Neural progenitor cell (in vitro differentiated cells): ENCODE measurements at regions not wholly inside any gene's neighbourhood (a gene's known extent, or its start where the extent isn't known, plus 50 kb on each side); places are given as distances from the start of the nearest gene placed in this dataset.

Experiments used
- DNase-seq: peaks from one replicate; pipeline ENCODE4 v3.0.0-alpha.2; 2016; ENCODE audit warnings: low spot score
- H2AFZ ChIP-seq: fragments of 200-600 bp; sonication (generic); replicated peaks from 2 replicates; pipeline ENCODE4 v1.6.1; 2016; ENCODE audit warnings: antibody characterized with exemption
- H3F3A ChIP-seq: fragments of 200-600 bp; sonication (generic); 2 replicates; pipeline ENCODE4 v1.6.1; 2016; ENCODE audit warnings: antibody characterized with exemption, low read depth
- H3K27ac ChIP-seq: fragments of 200-600 bp; sonication (generic); 2 replicates; pipeline ENCODE4 v1.5.1; 2016; ENCODE audit warnings: mild to moderate bottlenecking
- H3K27me3 ChIP-seq: fragments of 200-600 bp; sonication (generic); 2 replicates; pipeline ENCODE4 v1.6.1; 2016; ENCODE audit warnings: mild to moderate bottlenecking, moderate library complexity
- H3K36me3 ChIP-seq: fragments of 200-600 bp; sonication (generic); 2 replicates; pipeline ENCODE4 v1.5.1; 2016
- H3K4me1 ChIP-seq: fragments of 200-600 bp; sonication (generic); 2 replicates; pipeline ENCODE4 v1.6.1; 2016; ENCODE audit warnings: mixed run types
- H3K4me2 ChIP-seq: fragments of 200-600 bp; sonication (generic); 2 replicates; pipeline ENCODE4 v1.6.1; 2016
- H3K4me3 ChIP-seq: fragments of 200-600 bp; sonication (generic); 2 replicates; pipeline ENCODE4 v1.5.1; 2016
- H3K79me2 ChIP-seq: fragments of 200-600 bp; sonication (generic); 2 replicates; pipeline ENCODE4 v1.6.1; 2016; ENCODE audit warnings: low read depth
- H3K9ac ChIP-seq: fragments of 200-600 bp; sonication (generic); 2 replicates; pipeline ENCODE4 v1.6.1; 2016
- H3K9me3 ChIP-seq: fragments of 200-600 bp; sonication (generic); 2 replicates; pipeline ENCODE4 v1.5.1; 2016; ENCODE audit warnings: low read depth
- H4K20me1 ChIP-seq: fragments of 200-600 bp; sonication (generic); 2 replicates; pipeline ENCODE4 v1.6.1; 2016; ENCODE audit warnings: low read depth
- H3K27ac Mint-ChIP-seq: 3 replicates; pipeline ENCODE4 v1.8.0; 2021; ENCODE audit warnings: mixed read lengths
- H3K27me3 Mint-ChIP-seq: 2 replicates; pipeline ENCODE4 v1.8.0; 2022; ENCODE audit warnings: low read depth, mild to moderate bottlenecking, inconsistent platforms, moderate library complexity, mixed read lengths; ENCODE audit not compliant: insufficient read depth
- H3K36me3 Mint-ChIP-seq: 3 replicates; pipeline ENCODE4 v1.8.0; 2021; ENCODE audit warnings: mixed read lengths
- H3K4me1 Mint-ChIP-seq: 3 replicates; pipeline ENCODE4 v1.8.0; 2021; ENCODE audit warnings: mixed read lengths
- H3K4me3 Mint-ChIP-seq: 3 replicates; pipeline ENCODE4 v1.8.0; 2021; ENCODE audit warnings: mild to moderate bottlenecking, moderate library complexity, mixed read lengths
- H3K9me3 Mint-ChIP-seq: 3 replicates; pipeline ENCODE4 v1.8.0; 2020; ENCODE audit warnings: mixed read lengths
- CTCF ChIP-seq: fragments of 200-600 bp; sonication (generic); IDR thresholded peaks from 2 replicates; pipeline ENCODE4 v1.5.1; 2017; ENCODE audit warnings: antibody characterized with exemption, mild to moderate bottlenecking
- EZH2 ChIP-seq: fragments of 200-600 bp; sonication (generic); IDR thresholded peaks from 2 replicates; pipeline ENCODE4 v1.6.1; 2017; ENCODE audit warnings: antibody characterized with exemption, mild to moderate bottlenecking, moderate library complexity
- EZH2phosphoT487 ChIP-seq: fragments of 200-600 bp; sonication (generic); IDR thresholded peaks from 2 replicates; pipeline ENCODE4 v1.6.1; 2017; ENCODE audit warnings: antibody characterized with exemption

- Mint-ChIP-seq H3K4me1 (peaks cover 32% of the 10 kb centered on the region), H3K27me3 (no peaks in the 10 kb centered on the region), H3K36me3 (no peaks in the 10 kb centered on the region), H3K27ac (no peak overlapping the region), H3K9me3 (peaks cover 29% of the 10 kb centered on the region), H3K4me3 (no peak overlapping the region)
- Histone ChIP-seq H3K27ac (no peak overlapping the region), H3K9me3 (no peaks in the 10 kb centered on the region), H3K36me3 (no peaks in the 10 kb centered on the region), H3K4me3 (no peak overlapping the region), H3K9ac (no peak overlapping the region), H2AFZ (no peak overlapping the region), H3K4me1 (peaks cover 19% of the 10 kb centered on the region), H4K20me1 (peaks cover 13% of the 10 kb centered on the region), H3K4me2 (no peak overlapping the region), H3K79me2 (no peaks in the 10 kb centered on the region), H3F3A (peaks cover 21% of the 10 kb centered on the region), H3K27me3 (peaks cover 23% of the 10 kb centered on the region)
- TF ChIP-seq CTCF (no peak), EZH2 (no peak), EZH2phosphoT487 (no peak)
- no peak for DNase-seq
Observed at GRCh38 chr12:94039199-94039840, 109.1 kb upstream of the PLXNC1 start.

- H3F3A ChIP-seq, result peaks cover 21% of the 10 kb centered on the region
- peaks cover 13% of the 10 kb centered on the region for H4K20me1 ChIP-seq
- no peak overlapping the region for H3K27ac ChIP-seq
- Mint-ChIP-seq H3K9me3 (peaks cover 25% of the 10 kb centered on the region), H3K36me3 (no peaks in the 10 kb centered on the region), H3K27me3 (no peaks in the 10 kb centered on the region), H3K27ac (no peak overlapping the region), H3K4me1 (peaks cover 32% of the 10 kb centered on the region), H3K4me3 (no peak overlapping the region)
- DNase-seq, result no peak
- no peak overlapping the region for H3K4me3 ChIP-seq
- H3K9me3 ChIP-seq, result no peaks in the 10 kb centered on the region
- H3K9ac ChIP-seq, result no peak overlapping the region
- no peaks in the 10 kb centered on the region for H3K79me2 ChIP-seq
- H3K4me1 ChIP-seq, result peaks cover 19% of the 10 kb centered on the region
- no peak overlapping the region for H3K4me2 ChIP-seq
- H3K36me3 ChIP-seq, result no peaks in the 10 kb centered on the region
- H2AFZ ChIP-seq, result no peak overlapping the region
- H3K27me3 ChIP-seq, result peaks cover 28% of the 10 kb centered on the region
- no peak for TF ChIP-seq CTCF
- TF ChIP-seq EZH2, result no peak
- no peak for TF ChIP-seq EZH2phosphoT487
Observed at GRCh38 chr12:94039914-94040313, 108.5 kb upstream of the PLXNC1 start.

GRCh38 chr12:94041850-94042249 is 106.5 kb upstream of the PLXNC1 start:
- H3K36me3 ChIP-seq, result no peaks in the 10 kb centered on the region
- TF ChIP-seq EZH2 (no peak), CTCF (no peak), EZH2phosphoT487 (no peak)
- H3K4me3 ChIP-seq, result peak overlapping the region; percentile 4
- H3K27me3 Mint-ChIP-seq, result no peaks in the 10 kb centered on the region
- H3K36me3 Mint-ChIP-seq, result no peaks in the 10 kb centered on the region
- H3K27ac ChIP-seq, result no peak overlapping the region
- no peak overlapping the region for H2AFZ ChIP-seq
- H3F3A ChIP-seq, result peaks cover 21% of the 10 kb centered on the region
- H3K4me1 Mint-ChIP-seq, result peaks cover 32% of the 10 kb centered on the region
- peaks cover 19% of the 10 kb centered on the region for H3K4me1 ChIP-seq
- H3K27ac Mint-ChIP-seq, result peak overlapping the region; percentile 88
- H3K79me2 ChIP-seq, result no peaks in the 10 kb centered on the region
- H4K20me1 ChIP-seq, result peaks cover 13% of the 10 kb centered on the region
- H3K4me3 Mint-ChIP-seq, result peak overlapping the region; percentile 62
- H3K9me3 Mint-ChIP-seq, result peaks cover 14% of the 10 kb centered on the region
- H3K27me3 ChIP-seq, result peaks cover 40% of the 10 kb centered on the region
- H3K9ac ChIP-seq, result no peak overlapping the region
- peak overlapping the region; percentile 66 for H3K4me2 ChIP-seq
- peak; percentile 19 for DNase-seq
- H3K9me3 ChIP-seq, result no peaks in the 10 kb centered on the region
